DMS 273 treated with DMSO at 0.1 percent for 48 hours (cell line): ENCODE measurements at regions not wholly inside any gene's neighbourhood (a gene's known extent, or its start where the extent isn't known, plus 50 kb on each side); places are given as distances from the start of the nearest gene placed in this dataset.
"Not testable (repeated sequence)": the region's sequence is repeated elsewhere in the genome, so short reads cannot be mapped to it uniquely, and the experiment has no call there.

Experiments used
- DNase-seq: peaks from one replicate; lab custom pipeline; 2025; lab: John Stamatoyannopoulos, UW

DNA sequence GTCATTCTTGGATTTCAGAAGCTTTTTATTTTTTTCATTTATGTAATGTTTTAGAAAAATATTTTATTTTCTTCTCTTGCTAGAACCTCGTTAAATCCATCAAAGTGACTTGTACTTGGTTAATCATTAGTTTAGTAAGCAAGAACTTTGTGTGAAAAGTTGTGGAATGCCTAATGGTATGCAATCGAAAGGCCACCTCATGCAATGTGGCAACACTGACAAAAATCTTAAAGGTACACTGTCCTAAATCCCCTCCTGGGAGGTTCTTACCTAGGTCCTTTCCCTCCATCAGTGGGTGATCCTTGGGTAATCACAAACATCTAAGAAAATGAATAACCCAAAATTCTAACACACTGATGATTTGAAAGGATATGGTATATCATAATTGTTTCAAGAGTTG lies 304.2 kb downstream of the DNAH5 start:
- no peak for DNase-seq

DNA sequence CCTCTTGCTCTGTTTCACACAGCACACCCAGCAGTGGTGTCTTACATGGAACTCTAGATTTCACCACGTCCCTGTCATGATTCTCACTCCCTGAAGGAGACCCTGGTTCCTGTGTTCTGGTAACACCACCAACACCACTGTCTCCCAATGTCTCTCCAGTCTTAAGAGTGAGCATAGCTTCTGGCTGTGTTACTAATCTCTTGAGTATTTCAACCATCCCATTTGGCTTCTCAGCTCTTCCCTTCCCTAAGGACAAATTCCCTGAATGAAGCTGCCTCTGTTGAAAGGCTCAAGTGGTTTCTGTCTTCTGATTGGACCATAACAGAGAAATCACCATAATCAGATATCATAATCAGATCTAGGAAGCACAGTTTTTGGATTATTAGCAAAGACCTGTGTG lies 311.8 kb downstream of the DNAH5 start:
- DNase-seq, result no peak

DNA sequence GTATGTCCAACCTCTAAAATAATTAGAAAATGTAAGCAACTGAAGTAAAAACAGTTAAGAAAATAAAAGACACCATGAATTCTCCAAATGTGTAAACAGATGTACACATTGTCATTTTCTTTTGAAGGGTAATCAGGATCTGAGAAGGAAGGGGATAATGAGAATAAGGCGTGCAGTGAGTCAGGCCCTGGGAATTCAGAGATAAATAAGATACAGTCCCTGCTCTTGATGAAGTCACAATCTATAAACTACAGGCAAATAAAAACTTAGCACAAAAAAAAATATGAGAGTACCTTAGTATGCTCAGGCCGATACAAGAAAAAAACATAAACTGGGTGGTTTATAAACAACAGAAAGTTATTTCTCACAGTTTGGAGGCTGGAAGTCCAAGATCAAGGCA lies 315.3 kb downstream of the DNAH5 start:
- DNase-seq, result no peak

DNA sequence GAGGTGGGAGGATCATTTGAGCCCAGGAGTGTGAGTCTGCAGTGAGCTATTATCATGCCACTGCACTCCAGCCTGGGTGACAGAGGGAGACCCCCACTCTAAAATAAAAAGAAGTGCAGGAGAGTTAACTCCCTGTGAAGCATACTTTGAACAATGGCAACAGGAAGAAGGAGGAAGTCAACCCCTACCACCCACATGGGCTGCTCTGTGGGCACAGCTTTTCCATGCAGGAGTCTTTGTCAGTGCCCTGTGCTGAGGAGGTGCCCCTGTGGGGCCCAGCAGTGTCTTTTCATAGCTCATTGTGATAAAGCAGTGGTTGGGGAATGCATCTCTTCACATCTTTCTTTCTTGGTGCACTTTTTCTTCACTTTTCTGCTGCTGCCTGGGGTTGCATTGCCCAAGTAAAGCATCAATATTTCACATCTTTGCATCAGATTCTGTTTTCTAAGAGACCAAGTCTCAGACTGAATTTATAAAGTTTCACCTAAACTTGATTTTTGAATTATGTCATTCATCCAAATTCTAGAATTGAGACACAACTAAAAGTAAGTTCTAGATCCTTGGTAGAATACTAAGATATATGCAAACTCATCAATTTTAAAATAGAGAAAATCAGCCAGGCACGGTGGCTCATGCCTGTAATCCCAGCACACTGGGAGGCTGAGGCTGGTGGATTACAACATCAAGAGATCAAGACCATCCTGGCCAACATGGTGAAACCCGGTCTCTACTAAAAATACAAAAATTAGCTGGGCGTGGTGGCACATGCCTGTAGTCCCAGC lies 316.6 kb downstream of the DNAH5 start:
- no peak for DNase-seq

DNA sequence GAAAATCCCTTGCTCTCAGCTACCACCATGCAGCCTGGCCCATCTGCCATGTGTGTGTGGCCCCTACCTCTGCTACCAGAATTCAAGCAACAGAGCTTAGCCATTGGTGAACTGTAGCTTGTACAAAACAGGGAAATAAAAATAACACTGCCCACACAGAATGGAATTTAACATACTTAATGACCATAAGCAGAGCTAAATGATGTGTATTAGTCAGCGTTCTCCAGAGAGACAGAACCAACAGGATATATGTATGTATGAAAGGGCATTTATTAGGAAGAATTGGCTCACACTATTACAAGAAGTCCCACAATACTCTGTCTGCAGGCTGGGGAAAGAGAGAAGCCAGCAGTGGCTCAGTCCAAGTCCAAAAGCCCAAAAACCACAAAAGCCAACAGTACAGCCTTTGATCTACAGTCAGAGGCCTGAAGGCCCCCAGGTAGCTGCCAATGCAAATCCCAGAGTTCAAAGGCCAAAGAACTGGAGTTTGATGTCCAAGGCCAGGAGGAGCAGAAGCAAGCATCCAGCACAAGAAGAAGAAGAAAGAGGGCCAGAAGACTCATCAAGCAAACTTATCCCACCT lies 318.8 kb downstream of the DNAH5 start:
- DNase-seq, result no peak

DNA sequence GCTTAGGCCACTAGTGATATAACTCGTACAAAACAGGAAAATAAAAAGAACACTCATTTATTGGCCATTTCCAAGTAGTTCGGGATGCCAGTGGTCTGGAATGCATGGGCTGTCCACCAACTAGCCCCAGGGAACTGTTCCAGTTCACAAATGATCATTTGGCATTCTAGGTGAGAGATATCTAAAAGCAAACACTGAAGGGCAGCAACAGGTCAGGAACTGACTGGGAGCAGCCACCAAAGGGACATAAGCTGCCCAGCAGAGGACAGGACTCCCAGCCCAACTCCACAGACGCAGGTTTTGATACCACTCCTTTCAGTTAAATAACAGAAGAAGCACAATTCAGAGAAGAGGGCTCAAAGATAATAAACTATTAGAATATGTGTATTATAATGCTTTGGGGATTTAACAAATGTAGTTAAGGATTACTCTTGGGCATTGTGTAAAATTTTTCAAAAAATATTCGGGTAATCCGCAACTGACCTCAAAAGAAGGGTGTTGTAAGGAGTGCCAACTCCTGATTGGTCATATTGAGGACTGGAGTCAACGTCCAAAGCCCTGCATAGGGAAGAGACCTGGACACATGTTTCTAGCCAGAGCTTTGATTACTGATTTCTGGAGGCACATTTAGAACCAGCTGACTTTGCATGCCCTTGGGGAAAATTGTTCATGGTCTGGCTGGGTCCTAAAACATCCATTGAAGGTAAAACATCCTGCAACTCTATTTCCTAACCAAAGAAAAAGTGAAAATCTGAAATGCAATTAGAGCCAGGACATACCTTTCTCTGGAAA lies 320.0 kb downstream of the DNAH5 start:
- no peak for DNase-seq

DNA sequence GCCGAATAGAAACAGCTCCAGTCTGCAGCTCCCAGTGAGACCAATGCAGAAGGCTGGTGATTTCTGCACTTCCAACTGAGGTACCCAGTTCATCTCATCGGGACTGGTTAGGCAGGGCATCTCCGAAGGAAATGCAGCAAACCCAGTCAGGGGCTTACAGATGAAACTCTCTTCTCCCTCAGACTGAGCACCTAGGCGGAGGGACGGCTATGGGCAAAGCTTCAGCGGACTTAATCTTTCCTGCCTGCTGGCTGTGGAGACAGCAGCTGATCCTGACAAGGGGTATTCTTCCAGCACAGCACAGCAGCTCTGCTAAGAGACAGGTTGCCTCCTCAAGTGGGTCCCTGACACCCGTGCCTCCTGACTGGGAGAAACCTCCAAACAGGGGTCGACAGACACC lies 330.9 kb downstream of the DNAH5 start:
- no peak for DNase-seq

DNA sequence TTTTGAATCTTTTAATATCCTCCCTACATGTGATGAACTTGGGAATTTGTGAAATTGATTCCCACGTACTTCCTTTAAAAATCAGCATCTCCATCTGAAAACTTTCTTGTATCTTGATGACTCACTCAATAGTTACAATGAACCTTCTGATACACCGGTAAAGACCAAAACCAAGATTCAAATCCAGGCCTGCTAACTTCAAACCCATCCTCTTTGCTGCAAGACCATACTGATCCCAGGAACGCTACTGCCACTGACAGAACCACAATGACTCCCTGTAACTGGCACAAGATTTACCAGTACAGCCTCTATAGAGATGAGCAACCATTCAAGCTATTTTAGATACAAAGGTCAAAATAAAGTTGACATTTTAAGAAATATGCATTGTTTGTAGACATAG lies 332.9 kb downstream of the DNAH5 start:
- no peak for DNase-seq

DNA sequence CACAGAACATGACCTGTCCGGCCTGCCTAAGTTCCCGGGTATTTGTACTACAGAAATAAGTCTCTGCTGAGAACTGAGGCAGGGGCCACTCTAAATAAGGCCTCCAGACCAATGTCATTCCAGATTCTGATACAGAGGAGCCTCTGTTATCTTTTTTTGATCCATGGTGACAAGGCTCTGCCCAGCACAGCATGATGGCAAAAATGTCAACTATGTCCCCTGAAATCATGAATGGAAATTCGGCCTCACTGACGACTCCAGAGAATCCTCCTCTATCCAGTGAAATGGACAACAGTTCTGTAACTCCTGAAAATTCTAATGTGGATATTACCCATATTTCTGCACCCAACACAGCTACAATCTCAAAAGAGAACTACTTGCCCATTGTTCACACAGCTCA lies 335.0 kb downstream of the DNAH5 start:
- DNase-seq, result no peak

DNA sequence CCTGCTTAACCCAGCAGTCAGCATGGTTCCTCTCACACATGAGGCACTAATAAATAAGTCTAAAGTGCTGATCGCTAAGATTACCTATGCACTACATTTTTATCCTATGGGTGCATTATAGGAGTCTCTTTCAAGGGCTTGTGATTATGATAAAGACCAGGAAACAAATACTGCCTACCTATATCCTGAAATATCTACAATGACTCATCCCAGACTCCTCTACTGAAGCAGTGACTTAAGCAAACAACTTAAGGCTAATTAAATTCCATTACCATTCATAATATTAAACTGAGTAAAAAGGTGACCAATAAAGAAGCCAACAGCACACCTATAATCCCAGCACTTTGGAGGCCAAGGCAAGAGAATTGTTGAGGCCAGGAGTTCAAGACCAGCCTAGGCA lies 338.4 kb downstream of the DNAH5 start:
- no peak for DNase-seq

DNA sequence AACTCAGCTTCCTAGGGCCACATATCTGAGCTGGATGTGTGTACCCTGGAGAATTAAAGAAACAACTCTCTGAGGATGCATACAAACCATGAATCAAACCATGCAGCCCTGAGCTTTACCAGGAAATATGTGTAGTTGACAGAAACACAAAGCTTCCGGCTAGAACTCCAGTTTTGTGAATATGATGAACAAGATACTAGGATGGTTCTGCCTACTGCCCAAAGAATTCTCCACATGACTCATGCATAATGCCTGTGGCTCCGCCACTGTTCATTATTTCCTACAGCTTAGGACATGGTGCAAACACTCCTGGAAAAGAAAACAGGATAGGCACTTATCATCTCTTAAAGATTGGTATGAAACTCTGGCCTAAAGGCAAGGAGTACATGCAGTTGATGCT lies 343.4 kb downstream of the DNAH5 start:
- DNase-seq, result no peak

DNA sequence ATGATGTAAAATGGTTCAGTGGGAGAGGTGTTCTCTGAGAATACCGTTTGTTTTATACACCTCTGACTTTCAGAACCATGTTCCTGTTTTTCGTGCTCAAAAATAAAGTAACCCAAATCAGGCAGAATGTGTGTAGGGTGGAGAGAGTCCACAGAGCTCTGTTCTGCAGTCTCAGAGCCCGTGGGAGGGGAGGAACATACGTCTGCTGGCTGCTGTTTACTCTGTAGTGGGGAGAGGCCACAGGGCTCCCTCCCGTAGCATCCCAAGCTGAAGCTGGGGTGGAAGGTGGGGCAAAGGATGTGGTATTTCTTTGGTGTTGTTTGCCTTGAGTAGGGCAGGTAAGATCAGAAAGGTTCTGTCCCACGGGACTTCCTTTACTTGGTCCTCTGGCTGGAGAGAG lies 348.5 kb downstream of the DNAH5 start:
- no peak for DNase-seq

DNA sequence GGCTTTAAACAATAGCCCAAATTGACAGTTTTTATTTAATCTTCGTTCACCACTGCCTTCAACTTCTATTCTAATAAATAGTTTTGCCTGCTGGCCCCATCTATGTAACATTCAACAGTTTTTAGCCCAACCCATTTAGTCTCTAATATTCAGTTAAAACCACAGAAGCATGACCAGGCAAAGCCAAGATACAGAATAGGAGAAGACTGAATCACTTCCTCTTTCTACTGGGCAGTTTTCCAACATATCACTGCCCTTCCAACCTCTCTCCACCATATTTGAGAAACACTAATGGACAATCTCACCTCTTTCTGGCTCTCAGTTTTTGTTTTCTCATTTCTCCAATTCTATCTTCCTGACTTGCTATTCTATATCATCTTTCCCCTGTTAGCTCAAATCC lies 352.9 kb downstream of the DNAH5 start:
- DNase-seq, result no peak

DNA sequence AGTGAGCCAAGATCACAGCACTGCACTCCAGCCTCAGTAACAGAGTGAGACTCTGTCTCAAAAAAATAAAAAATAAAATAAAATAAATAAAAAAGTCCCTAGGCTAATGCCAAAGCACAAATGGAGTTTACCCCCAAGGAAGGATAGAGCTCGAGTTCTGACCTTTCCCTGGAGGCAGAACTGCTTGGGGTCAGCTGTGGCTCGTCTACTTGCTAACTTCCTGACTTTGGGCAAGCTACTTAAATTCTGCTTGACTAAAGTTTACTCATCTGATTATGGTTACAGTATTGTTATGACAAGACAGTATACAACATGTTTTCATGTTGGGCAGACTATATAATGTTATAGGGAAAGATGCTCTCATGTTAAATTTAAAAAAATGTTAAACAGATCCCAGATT lies 359.2 kb downstream of the DNAH5 start:
- no peak for DNase-seq

DNA sequence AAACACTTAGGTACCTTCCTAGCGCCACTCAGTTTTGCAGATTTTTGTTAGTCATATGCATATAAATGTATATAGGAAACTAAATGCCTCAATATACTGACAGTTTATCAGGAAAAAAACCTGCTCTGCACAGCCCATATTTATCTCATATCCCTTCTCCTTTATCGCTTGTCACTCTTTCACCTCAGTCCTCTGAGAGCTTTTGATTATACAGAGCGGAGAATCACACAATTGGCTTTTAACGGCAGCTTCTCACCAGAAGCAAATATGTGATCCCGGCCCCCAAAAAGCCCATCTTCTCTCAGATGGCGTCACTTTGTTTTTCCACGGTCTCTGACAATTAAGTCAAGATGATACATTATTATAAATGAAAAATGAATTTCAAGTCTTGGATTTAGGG lies 362.6 kb downstream of the DNAH5 start:
- no peak for DNase-seq

DNA sequence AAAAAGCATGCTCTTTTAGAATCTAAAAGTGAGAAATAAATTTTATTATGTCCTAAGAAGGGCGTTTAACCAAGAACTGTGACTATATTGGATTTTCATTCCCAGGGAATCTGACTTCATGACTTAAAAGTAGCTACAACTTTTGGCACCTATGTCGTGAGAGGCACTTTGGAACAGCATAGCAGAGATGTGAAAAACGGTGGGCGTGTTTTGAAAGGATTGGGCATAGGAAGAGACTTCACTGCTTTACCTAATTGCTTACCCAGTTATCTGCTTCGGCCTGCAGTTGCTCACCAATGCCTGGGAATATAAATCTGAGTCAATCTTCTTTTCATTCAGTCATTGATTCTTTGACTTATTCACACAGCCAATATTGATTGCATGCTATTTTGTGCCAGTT lies 363.4 kb downstream of the DNAH5 start:
- DNase-seq, result no peak

DNA sequence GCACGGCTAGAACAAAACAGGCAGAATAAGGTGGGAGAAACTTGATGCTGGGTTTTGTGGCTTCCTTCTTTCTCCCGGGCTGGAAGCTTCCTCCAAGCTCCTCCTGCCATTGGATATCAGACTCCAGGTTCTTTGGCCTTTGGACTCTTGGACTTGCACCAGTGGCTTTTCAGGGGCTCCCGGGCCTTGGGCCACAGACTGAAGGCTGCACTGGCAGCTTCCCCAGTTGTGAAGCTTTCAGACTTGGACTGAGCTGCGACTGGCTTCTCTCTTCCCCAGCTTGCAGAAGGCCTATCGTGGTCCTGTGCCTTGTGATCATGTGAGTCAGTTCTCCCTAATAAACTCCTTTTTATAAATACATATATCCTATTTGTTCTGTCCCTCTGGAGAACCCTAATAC lies 364.4 kb downstream of the DNAH5 start:
- DNase-seq, result no peak

DNA sequence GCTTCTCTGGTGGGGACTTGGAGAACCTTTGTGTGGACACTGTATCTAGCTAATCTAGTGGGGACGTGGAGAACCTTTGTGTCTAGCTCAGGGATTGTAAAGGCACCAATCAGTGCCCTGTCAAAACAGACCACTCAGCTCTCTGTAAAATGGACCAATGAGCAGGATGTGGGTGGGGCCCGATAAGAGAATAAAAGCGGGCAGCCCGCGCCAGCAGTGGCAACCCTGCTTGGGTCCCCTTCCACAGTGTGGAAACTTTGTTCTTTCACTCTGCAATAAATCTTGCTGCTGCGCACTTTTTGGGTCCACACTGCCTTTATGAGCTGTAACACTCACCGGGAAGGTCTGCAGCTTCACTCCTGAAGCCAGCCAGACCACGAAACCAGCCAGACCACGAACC lies 365.4 kb downstream of the DNAH5 start:
- DNase-seq, result not testable (repeated sequence)

DNA sequence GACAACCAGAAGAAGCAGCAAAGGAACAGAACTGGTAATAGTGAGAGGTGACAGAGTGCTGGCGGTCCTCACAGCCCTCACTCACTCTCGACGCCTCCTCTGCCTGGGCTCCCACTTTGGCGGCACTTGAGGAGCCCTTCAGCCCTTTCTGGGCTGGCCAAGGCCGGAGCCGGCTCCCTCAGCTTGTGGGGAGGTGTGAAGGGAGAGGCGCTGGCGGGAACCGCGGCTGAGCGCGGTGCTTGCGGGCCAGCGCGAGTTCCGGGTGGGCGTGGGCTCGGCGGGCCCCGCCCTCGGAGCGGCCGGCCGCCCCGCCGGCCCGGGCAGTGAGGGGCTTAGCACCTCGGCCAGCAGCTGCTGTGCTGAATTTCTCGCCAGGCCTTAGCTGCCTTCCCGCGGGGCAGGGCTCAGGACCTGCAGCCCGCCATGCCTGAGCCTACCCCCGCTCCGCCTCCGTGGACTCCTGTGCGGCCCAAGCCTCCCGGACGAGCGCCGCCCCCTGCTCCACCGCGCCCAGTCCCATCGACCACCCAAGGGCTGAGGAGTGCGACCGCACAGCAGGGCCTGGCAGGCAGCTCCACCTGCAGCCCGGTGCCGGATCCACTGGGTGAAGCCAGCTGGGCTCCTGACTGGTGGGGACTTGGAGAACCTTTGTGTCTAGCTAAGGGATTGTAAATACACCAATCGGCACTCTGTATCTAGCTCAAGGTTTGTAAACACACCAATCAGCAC lies 366.0 kb downstream of the DNAH5 start:
- DNase-seq, result not testable (repeated sequence)

DNA sequence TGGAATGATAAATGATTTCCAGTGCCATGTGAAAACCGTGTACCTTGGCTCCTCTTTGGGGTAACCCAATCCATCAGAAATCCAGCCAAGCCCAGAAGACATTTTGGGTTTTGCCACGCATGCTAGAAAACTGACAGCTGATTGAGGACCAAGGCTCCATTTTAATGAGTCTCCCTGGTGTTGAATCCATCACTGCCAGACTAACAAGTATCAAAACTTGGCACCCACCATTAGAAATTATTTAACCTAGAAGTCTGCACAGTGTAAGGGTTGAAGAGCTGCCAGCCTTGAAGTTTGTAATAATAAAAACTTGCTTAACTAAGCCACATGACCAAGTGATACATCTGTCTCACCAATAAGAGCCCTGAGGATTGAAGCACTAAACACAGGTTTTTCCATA lies 369.9 kb downstream of the DNAH5 start:
- no peak for DNase-seq

DNA sequence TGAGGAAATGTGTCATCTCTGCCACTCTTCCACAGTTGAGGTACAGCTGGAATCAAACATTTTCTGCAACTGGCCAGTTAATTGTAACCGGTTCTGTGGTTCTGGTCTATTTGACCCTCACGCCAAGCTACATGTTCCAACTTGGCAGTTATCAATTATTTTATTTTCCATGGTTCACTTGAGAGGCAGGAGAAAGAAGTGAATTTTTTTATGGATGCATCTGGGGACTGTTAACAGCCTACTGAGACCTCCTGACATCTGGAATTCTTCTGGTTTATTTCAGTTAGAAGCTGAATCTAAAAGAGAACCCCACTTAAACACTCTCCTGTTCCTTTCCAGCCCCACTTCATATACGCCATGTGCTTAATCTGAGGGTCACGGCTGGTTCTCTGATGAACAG lies 372.3 kb downstream of the DNAH5 start:
- DNase-seq, result no peak

DNA sequence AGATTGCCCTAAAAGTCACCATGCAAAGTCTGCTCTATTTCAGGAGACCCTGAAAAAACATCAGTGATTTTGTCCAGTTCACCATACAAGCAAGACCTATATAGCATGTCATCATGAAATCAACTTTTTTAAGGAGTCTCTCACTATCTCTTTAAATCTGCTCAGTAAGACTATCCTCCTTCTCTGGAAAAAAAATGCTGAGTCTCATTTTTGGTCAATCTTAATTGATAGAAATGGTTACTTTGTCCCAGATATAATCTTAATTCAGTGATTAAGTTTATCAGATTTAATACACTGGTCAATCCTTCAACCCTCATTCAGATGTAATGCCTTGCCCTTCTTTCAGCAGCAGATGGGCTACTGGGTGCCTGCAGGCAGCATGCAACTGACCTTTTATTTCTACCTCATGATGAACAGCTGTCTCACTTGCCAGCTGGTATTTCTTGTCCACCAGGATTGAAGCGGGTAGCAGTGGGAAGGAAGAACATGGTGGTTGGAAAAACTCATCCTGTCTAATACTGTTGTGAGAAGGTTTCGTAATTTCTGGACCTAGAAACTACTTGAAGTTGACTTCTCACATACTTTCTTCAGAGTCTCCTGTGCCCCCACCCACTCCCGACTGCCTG lies 375.3 kb downstream of the DNAH5 start:
- no peak for DNase-seq
